Ascending aorta (tissue), 2 donors: ENCODE measurements at regions not wholly inside any gene's neighbourhood (a gene's known extent, or its start where the extent isn't known, plus 50 kb on each side); places are given as distances from the start of the nearest gene placed in this dataset.

Experiments used
- DNase-seq, 2 donors: peaks; one replicate each; pipeline ENCODE4 v3.0.0-alpha.2; 2019; ENCODE audit warnings: low spot score in 2 of 2
- H3K27ac ChIP-seq, 2 donors: fragments of 200-600 bp; sonication (generic); one replicate each; pipeline ENCODE4 v1.5.1; 2016 to 2017; ENCODE audit warnings: mild to moderate bottlenecking in 1 of 2
- H3K27me3 ChIP-seq: fragments of 200-600 bp; sonication (generic); one replicate; pipeline ENCODE4 v1.5.1; 2017
- H3K36me3 ChIP-seq, 2 donors: fragments of 200-600 bp; sonication (generic); one replicate each; pipeline ENCODE4 v1.5.1; 2016
- H3K4me1 ChIP-seq, 2 donors: fragments of 200-600 bp; sonication (generic); one replicate each; pipeline ENCODE4 v1.5.1; 2016 to 2017; ENCODE audit warnings: mild to moderate bottlenecking in 1 of 2
- H3K4me3 ChIP-seq, 2 donors: fragments of 200-600 bp; sonication (generic); one replicate each; pipeline ENCODE4 v1.5.1; 2016 to 2017; ENCODE audit warnings: mild to moderate bottlenecking in 1 of 2
- H3K9me3 ChIP-seq, 2 donors: fragments of 200-600 bp; sonication (generic); one replicate each; pipeline ENCODE4 v1.5.1; 2016
- CTCF ChIP-seq, 3 experiments: fragments of 200-600 bp in 2 of 3; fragments of 450-650 bp in 1 of 3; sonication (generic) in 2 of 3; IDR thresholded peaks; one replicate each; pipeline ENCODE4 v1.5.1; 2016 to 2019; ENCODE audit warnings: antibody characterized with exemption in 3 of 3, mild to moderate bottlenecking in 1 of 3, moderate library complexity in 1 of 3
- intact Hi-C: fragments of 100-400 bp; cut with DNase I; formaldehyde crosslinking; loops from one replicate; pipeline ENCODE4 v1.15.1; 2023

- no peak for TF ChIP-seq CTCF (IDR thresholded peaks at IDR 0.05)
- no peaks in the 10 kb centered on the region for H3K9me3 ChIP-seq
- H3K36me3 ChIP-seq: no peaks in the 10 kb centered on the region
- DNase-seq: no peak
- no peak overlapping the region for H3K4me3 ChIP-seq
- intact Hi-C loops: no loop called here
- no peak overlapping the region for H3K27ac ChIP-seq
- H3K4me1 ChIP-seq: no peaks in the 10 kb centered on the region
- no peaks in the 10 kb centered on the region for H3K27me3 ChIP-seq
These were observed 439.8 kb upstream of the RUNX1 start for GRCh38 chr21:35488946-35489345.

GRCh38 chr21:35485364-35485763 lies 436.3 kb upstream of the RUNX1 start:
- H3K4me3 ChIP-seq: no peak overlapping the region
- H3K27me3 ChIP-seq: no peaks in the 10 kb centered on the region
- no peak overlapping the region for H3K27ac ChIP-seq
- TF ChIP-seq CTCF (IDR thresholded peaks at IDR 0.05): no peak
- H3K4me1 ChIP-seq: no peaks in the 10 kb centered on the region
- no peaks in the 10 kb centered on the region for H3K36me3 ChIP-seq
- no peak for DNase-seq
- no peaks in the 10 kb centered on the region for H3K9me3 ChIP-seq
- intact Hi-C loops: no loop called here

DNA sequence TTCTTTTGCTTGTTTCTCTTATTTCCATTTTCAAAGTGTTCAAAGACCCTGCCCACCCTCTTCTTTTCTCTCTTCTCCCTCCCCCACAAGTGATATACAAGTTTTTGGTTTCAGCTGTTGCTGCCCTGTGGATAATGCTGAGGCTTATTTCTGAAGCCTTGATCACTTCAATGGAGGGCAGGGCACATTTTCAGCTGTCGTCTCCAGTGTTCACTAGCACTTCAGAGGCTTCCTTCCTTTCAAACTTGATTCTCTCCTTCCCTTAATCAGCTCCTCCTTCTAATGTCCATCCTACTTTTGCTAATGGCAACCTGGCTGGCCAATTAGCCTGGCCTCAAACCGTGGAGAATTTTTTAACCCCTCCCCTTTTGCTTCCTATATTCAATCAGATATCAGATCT lies 435.7 kb upstream of the RUNX1 start:
- Histone ChIP-seq H3K4me3 (no peak overlapping the region), H3K9me3 (no peaks in the 10 kb centered on the region), H3K27ac (no peak overlapping the region), H3K36me3 (no peaks in the 10 kb centered on the region), H3K27me3 (no peaks in the 10 kb centered on the region), H3K4me1 (no peaks in the 10 kb centered on the region)
- DNase-seq: no peak
- no peak for TF ChIP-seq CTCF (IDR thresholded peaks at IDR 0.05)
- intact Hi-C loops: no loop called here

DNA sequence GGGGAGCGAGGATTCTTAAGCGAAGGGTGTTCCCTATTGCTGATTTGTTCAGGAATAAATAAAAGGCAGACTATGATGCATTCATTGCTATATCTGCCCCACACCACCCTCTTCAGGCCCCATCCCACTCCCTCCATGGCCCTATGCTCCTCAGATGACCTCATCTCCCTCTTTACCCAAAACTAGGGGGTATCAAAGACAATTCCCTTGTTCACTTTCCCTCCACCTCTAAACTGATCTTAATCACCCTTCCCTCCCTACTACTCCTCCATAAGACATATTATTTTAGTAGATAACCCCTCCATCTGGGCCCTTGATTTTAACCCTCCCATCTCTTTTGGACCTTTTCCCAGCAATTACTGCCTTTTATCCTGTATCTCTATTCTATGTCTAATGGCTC lies 434.9 kb upstream of the RUNX1 start:
- no peaks in the 10 kb centered on the region for H3K9me3 ChIP-seq
- H3K4me1 ChIP-seq: no peaks in the 10 kb centered on the region
- H3K27me3 ChIP-seq: no peaks in the 10 kb centered on the region
- no peak overlapping the region for H3K27ac ChIP-seq
- H3K36me3 ChIP-seq: no peaks in the 10 kb centered on the region
- DNase-seq: no peak
- no peak for TF ChIP-seq CTCF (IDR thresholded peaks at IDR 0.05)
- intact Hi-C loops: no loop called here
- H3K4me3 ChIP-seq: no peak overlapping the region

GRCh38 chr21:35482933-35483662 lies 434.0 kb upstream of the RUNX1 start:
- Histone ChIP-seq H3K27ac (no peak overlapping the region), H3K4me1 (no peaks in the 10 kb centered on the region), H3K36me3 (no peaks in the 10 kb centered on the region), H3K9me3 (no peaks in the 10 kb centered on the region), H3K27me3 (no peaks in the 10 kb centered on the region), H3K4me3 (no peak overlapping the region)
- intact Hi-C loops: no loop called here
- TF ChIP-seq CTCF (IDR thresholded peaks at IDR 0.05): no peak
- DNase-seq: no peak

DNA sequence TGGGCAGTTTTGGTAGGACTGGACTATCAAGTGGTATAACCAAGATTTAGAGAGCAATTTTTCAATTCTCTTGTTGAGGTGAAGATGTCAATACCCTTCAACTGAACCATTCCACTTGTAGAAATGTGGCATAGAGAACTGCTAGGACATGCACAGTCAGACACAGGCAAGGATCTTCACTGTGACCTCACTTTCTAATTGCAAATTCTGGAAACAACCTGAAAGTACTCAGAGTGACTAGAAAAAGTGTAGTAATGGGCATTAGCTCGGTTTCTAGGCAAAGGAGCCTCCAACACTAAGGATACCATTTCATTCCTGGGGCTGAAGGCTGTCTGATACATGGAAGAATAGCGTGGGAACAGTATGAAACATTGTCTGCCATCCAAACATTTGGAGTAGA lies 433.0 kb upstream of the RUNX1 start:
- no peak overlapping the region for H3K27ac ChIP-seq
- H3K4me3 ChIP-seq: no peak overlapping the region
- no peaks in the 10 kb centered on the region for H3K36me3 ChIP-seq
- TF ChIP-seq CTCF (IDR thresholded peaks at IDR 0.05): no peak
- no peaks in the 10 kb centered on the region for H3K4me1 ChIP-seq
- no peak for DNase-seq
- no peaks in the 10 kb centered on the region for H3K27me3 ChIP-seq
- no peaks in the 10 kb centered on the region for H3K9me3 ChIP-seq
- intact Hi-C loops: no loop called here
